ENCODE measurements at regions not wholly inside any gene's neighbourhood (a gene's known extent, or its start where the extent isn't known, plus 50 kb on each side); places are given as distances from the start of the nearest gene placed in this dataset.
"Not testable (repeated sequence)": the region's sequence is repeated elsewhere in the genome, so short reads cannot be mapped to it uniquely, and the experiment has no call there.

- 16 to 46% (median 24%) methylated on average over 2 of the region's 2 CpGs for WGBS, 3 donors
- H3K27ac ChIP-seq (ENCODE audit: low read depth, low read length), result no peak overlapping the region
These were observed 126.2 kb upstream of the DMRT1 start for GRCh38 chr9:715300-715699.

GRCh38 chr9:715743-716400, 125.6 kb upstream of the DMRT1 start:
- 44 to 58% (median 57%) methylated on average over 3 of the region's 3 CpGs for WGBS, 3 donors

DNA sequence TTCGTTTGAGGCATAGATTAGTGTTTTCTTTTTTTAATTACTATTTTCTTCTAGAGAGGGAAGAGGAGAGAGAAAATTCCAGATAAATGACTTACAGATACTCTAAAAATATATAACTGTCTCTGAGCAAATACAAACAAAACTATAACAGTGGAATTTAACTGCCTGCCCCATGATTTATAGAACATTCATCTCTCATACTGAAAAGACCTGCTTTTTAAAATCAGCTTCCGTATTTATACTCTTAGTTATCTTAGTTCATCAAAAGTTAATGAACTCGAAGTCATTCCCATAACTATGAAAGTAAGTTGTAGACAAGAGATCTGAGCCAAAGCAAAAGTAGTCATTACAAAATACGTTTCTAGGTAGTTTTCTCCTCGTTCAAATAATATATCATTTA, 123.8 kb upstream of the DMRT1 start:
- 68 to 69% (median 69%) methylated on average over 5 of the region's 5 CpGs for WGBS, 3 donors
- H3K27ac ChIP-seq (ENCODE audit: low read depth, low read length), result no peak overlapping the region

More at GRCh38 chr9:715743-716400, 125.6 kb upstream of the DMRT1 start:
- H3K27ac ChIP-seq (ENCODE audit: low read depth, low read length), result no peak overlapping the region

DNA sequence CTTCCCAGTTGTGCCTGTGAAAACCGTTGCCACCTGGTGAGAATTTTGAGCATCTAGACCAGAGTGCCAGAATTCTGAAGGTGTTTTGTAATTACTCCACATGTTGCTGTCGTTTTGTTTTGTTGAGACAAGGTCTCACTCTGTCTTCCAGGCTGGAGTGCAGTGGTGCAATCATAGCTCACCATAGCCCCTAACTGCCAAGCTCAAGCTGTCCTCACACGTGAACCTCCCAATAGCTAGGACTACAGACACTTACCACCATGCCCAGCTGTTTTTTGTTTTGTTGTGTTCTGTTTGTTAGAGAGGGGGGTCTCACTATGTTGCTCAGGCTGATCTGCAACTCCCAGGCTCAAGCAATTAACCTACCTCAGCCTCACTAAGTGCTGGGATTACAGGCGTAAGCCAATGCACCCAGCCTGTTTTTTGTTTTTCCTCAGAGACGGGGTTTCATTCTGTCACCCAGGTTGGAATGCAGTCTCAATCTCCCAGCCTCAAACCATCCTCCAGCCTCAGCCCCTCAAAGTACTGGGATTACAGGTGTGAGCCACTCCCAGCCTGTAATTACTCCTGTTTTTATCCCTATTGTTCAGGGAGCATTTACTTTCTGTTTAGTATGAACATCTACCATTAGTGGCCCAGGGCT, 121.1 kb upstream of the DMRT1 start:
- 70 to 78% (median 75%) methylated on average over 5 of the region's 5 CpGs for WGBS, 3 donors
- H3K27ac ChIP-seq (ENCODE audit: low read depth, low read length), result no peak overlapping the region

DNA sequence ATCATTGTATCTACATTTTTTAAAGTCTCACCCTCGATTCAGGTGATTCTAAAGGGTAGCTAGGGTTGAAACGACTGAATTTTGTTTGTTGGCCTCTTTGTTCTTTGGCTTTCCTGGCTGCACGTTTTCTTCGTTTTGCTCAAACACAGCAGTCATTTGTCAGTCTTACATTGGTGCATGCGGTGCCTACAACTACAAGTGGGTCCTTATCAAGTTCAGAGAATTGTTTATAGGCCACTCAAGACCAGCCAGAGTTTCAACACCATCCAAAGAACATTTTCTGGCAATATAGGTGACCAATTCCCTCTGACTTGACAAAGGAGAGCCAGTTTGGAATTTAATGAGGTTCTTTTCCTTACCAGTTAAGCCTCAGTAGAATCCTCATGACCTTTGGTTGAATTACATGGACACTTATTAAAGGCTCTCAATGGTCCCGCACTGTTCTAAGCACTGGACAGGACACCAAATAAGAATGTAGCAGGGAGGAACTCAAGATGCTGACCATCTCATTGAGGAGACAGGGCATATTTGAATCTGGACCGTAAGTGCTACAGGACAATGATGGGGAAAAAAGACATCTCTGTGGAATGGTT, 119.0 kb upstream of the DMRT1 start:
- 87 to 95% (median 94%) methylated on average over 7 of the region's 7 CpGs for WGBS, 3 donors
- H3K27ac ChIP-seq (ENCODE audit: low read depth, low read length), result no peak overlapping the region

GRCh38 chr9:724461-724860, 117.0 kb upstream of the DMRT1 start:
- WGBS, 3 donors, result 92 to 96% (median 96%) methylated on average over 14 of the region's 14 CpGs
- H3K27ac ChIP-seq (ENCODE audit: low read depth, low read length), result not testable (repeated sequence)

DNA sequence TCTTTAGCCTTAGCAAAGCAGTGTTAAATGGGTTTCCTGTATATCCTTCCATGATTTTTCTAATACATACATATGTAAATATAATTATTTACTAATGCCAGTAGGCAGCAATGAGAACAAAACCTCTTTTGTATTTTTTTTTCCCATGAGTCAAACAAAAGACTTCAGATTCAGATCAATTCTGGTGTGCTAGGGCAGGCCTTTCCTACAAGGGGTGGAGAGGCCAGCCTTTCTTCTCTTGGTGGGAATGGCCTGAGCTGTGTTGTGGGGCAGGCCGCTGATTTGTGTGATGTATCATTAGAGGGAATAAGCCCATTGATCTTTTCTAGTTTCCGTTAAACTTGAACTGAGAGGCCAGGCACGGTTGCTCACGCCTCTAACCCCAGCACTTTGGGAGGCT, 115.5 kb upstream of the DMRT1 start:
- 65 to 97% (median 97%) methylated on average over 4 of the region's 4 CpGs for WGBS, 3 donors
- no peak overlapping the region for H3K27ac ChIP-seq (ENCODE audit: low read depth, low read length)

DNA sequence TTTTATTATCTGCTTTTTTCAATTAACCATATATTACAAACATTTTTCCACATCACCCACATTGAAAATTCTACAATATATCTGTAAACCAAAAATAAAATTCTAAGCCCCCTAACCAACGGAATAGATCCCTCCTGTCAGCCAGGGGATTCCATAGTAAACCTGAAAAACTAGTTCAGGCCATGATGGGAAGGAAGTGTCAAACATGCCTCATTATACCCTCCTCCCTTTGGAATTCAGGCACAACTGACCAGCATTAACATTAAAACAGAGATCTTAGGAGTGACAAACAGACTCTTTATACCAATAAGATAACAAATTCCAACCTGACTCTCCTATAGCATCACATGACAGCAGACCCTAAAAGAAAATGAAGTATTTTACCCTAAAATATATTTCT, 113.7 kb upstream of the DMRT1 start:
- 44 to 93% (median 87%) methylated on average over 1 of the region's 1 CpG for WGBS, 3 donors
- H3K27ac ChIP-seq (ENCODE audit: low read depth, low read length), result no peak overlapping the region

DNA sequence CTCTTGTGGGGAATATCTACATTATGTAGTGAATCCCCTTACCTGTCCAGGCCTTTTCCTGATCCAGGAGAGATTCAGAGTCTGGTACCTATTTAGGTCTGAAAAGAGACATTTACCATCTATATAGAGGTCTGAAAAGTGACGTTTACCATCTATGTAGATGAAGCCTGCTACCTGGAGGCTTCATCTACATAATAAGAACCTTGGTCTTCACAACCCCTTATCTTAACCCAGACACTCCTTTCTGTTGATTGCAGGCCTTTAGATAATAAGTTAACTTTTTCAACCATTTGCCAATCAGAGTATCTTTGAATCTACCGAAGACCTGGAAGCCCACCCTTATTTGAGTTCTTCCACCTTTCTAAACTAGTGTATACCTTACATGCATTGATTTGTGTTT, 113.0 kb upstream of the DMRT1 start:
- 80 to 96% (median 92%) methylated on average over 2 of the region's 2 CpGs for WGBS, 3 donors
- H3K27ac ChIP-seq (ENCODE audit: low read depth, low read length), result no peak overlapping the region

- 94 to 98% (median 96%) methylated on average over 8 of the region's 8 CpGs for WGBS, 3 donors
- H3K27ac ChIP-seq (ENCODE audit: low read depth, low read length), result no peak overlapping the region
These were observed 110.0 kb upstream of the DMRT1 start for GRCh38 chr9:731474-731873.

- H3K27ac ChIP-seq (ENCODE audit: low read depth, low read length), result no peak overlapping the region
- 33 to 46% (median 43%) methylated on average over 9 of the region's 9 CpGs for WGBS, 3 donors
These were observed 106.5 kb upstream of the DMRT1 start for GRCh38 chr9:734831-735511.

- WGBS, 3 donors, result 54 to 68% (median 67%) methylated on average over 7 of the region's 7 CpGs
- H3K27ac ChIP-seq (ENCODE audit: low read depth, low read length), result no peak overlapping the region
These were observed 103.9 kb upstream of the DMRT1 start for GRCh38 chr9:737400-738120.

GRCh38 chr9:738209-738915, 103.1 kb upstream of the DMRT1 start:
- H3K27ac ChIP-seq (ENCODE audit: low read depth, low read length), result no peak overlapping the region
- 71 to 84% (median 81%) methylated on average over 14 of the region's 14 CpGs for WGBS, 3 donors

- H3K27ac ChIP-seq (ENCODE audit: low read depth, low read length), result no peak overlapping the region
These were observed 102.1 kb upstream of the DMRT1 start for GRCh38 chr9:739362-739761.

- H3K27ac ChIP-seq (ENCODE audit: low read depth, low read length), result no peak overlapping the region
- 76 to 85% (median 85%) methylated on average over 10 of the region's 10 CpGs for WGBS, 3 donors
These were observed 101.3 kb upstream of the DMRT1 start for GRCh38 chr9:740221-740620.

DNA sequence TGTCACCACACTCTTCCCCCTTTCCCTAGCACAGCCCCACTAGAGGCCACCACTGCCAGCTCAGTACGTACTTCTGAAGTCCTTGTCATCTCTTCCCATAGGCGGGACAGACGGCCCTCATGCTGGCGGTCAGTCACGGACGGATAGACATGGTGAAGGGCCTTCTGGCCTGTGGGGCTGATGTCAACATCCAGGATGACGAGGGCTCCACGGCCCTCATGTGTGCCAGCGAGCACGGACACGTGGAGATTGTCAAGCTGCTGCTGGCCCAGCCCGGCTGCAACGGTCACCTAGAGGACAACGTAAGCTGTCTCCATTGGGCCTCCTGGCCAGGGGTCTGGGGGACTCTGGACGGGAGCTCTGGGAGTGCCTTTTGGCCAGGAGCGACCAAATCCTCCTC, 99.4 kb upstream of the DMRT1 start:
- WGBS, 3 donors, result 94 to 98% (median 95%) methylated on average over 16 of the region's 16 CpGs
- no peak overlapping the region for H3K27ac ChIP-seq (ENCODE audit: low read depth, low read length)

GRCh38 chr9:742914-743589, 98.4 kb upstream of the DMRT1 start:
- no peak overlapping the region for H3K27ac ChIP-seq (ENCODE audit: low read depth, low read length)
- WGBS, 3 donors, result 65 to 90% (median 85%) methylated on average over 8 of the region's 8 CpGs
